ENCODE measurements at regions not wholly inside any gene's neighbourhood (a gene's known extent, or its start where the extent isn't known, plus 50 kb on each side); places are given as distances from the start of the nearest gene placed in this dataset.
A peak's percentile ranks its signal among the peaks of the same experiment; 100 is the strongest.

- no peak overlapping the region for H3K4me2 ChIP-seq (ENCODE audit: low read depth, low read length)
- no peak for TF ChIP-seq EZH2 (optimal IDR thresholded peaks at IDR 0.05; ENCODE audit: low read depth, low read length)
These were observed 414.7 kb upstream of the PCDH15 start for GRCh38 chr10:55215699-55216098.

GRCh38 chr10:55214608-55215007, 413.6 kb upstream of the PCDH15 start:
- H3K9me3 ChIP-seq (replicated peaks; ENCODE audit: insufficient read depth, low read length) = no peaks in the 10 kb centered on the region
- TF ChIP-seq CTCF (IDR thresholded peaks at IDR 0.05; ENCODE audit: low read length) = no peak
- TF ChIP-seq EZH2phosphoT487 (IDR thresholded peaks at IDR 0.05; ENCODE audit: low read length) = no peak
- no peak for TF ChIP-seq EZH2 (optimal IDR thresholded peaks at IDR 0.05; ENCODE audit: low read depth, low read length)
- H3K36me3 ChIP-seq (replicated peaks; ENCODE audit: insufficient read depth, low read length) = no peaks in the 10 kb centered on the region
- no peaks in the 10 kb centered on the region for H3K9me2 ChIP-seq (replicated peaks; ENCODE audit: insufficient read depth, low read length)
- no peaks in the 10 kb centered on the region for H3K27me3 ChIP-seq (replicated peaks; ENCODE audit: insufficient read depth, low read length)
- H4K20me1 ChIP-seq (ENCODE audit: insufficient read depth, low read length) = no peaks in the 10 kb centered on the region
- no peak overlapping the region for H3K9ac ChIP-seq (ENCODE audit: low read length)
- no peak overlapping the region for H2AFZ ChIP-seq (ENCODE audit: low read length)
- H3K27ac ChIP-seq (ENCODE audit: low read length) = no peak overlapping the region
- no peak for DNase-seq
- H3K4me1 ChIP-seq (ENCODE audit: low read length) = no peaks in the 10 kb centered on the region
- no peaks in the 10 kb centered on the region for H3K79me2 ChIP-seq (ENCODE audit: low read length)
- no peak overlapping the region for H3K4me2 ChIP-seq (ENCODE audit: low read depth, low read length)
- no peak overlapping the region for H3K4me3 ChIP-seq (ENCODE audit: low read length)
- no peaks in the 10 kb centered on the region for H3F3A ChIP-seq (ENCODE audit: insufficient read depth, low read length)

More at GRCh38 chr10:55215699-55216098, 414.7 kb upstream of the PCDH15 start:
- H3K79me2 ChIP-seq (ENCODE audit: low read length) = no peaks in the 10 kb centered on the region
- no peaks in the 10 kb centered on the region for H3K27me3 ChIP-seq (replicated peaks; ENCODE audit: insufficient read depth, low read length)
- no peak overlapping the region for H3K9ac ChIP-seq (ENCODE audit: low read length)
- no peaks in the 10 kb centered on the region for H3K4me1 ChIP-seq (ENCODE audit: low read length)
- H4K20me1 ChIP-seq (ENCODE audit: insufficient read depth, low read length) = no peaks in the 10 kb centered on the region
- no peaks in the 10 kb centered on the region for H3K9me2 ChIP-seq (replicated peaks; ENCODE audit: insufficient read depth, low read length)
- no peaks in the 10 kb centered on the region for H3F3A ChIP-seq (ENCODE audit: insufficient read depth, low read length)
- H3K4me3 ChIP-seq (ENCODE audit: low read length) = no peak overlapping the region
- H3K36me3 ChIP-seq (replicated peaks; ENCODE audit: insufficient read depth, low read length) = no peaks in the 10 kb centered on the region
- H3K27ac ChIP-seq (ENCODE audit: low read length) = no peak overlapping the region
- H2AFZ ChIP-seq (ENCODE audit: low read length) = no peak overlapping the region
- no peak for DNase-seq
- no peaks in the 10 kb centered on the region for H3K9me3 ChIP-seq (replicated peaks; ENCODE audit: insufficient read depth, low read length)

GRCh38 chr10:55212051-55212450, 411.0 kb upstream of the PCDH15 start:
- TF ChIP-seq CTCF (IDR thresholded peaks at IDR 0.05; ENCODE audit: low read length) (no peak), EZH2phosphoT487 (IDR thresholded peaks at IDR 0.05; ENCODE audit: low read length) (no peak), EZH2 (optimal IDR thresholded peaks at IDR 0.05; ENCODE audit: low read depth, low read length) (no peak)
- Histone ChIP-seq H3K36me3 (replicated peaks; ENCODE audit: insufficient read depth, low read length) (no peaks in the 10 kb centered on the region), H3K27me3 (replicated peaks; ENCODE audit: insufficient read depth, low read length) (no peaks in the 10 kb centered on the region), H3K9me3 (replicated peaks; ENCODE audit: insufficient read depth, low read length) (no peaks in the 10 kb centered on the region), H4K20me1 (ENCODE audit: insufficient read depth, low read length) (no peaks in the 10 kb centered on the region), H3K4me1 (ENCODE audit: low read length) (no peaks in the 10 kb centered on the region), H3K4me3 (ENCODE audit: low read length) (no peak overlapping the region), H3K27ac (ENCODE audit: low read length) (no peak overlapping the region), H3K79me2 (ENCODE audit: low read length) (no peaks in the 10 kb centered on the region), H3F3A (ENCODE audit: insufficient read depth, low read length) (no peaks in the 10 kb centered on the region), H3K9ac (ENCODE audit: low read length) (no peak overlapping the region), H3K9me2 (replicated peaks; ENCODE audit: insufficient read depth, low read length) (no peaks in the 10 kb centered on the region), H2AFZ (ENCODE audit: low read length) (no peak overlapping the region), H3K4me2 (ENCODE audit: low read depth, low read length) (no peak overlapping the region)
- DNase-seq = no peak

GRCh38 chr10:55203874-55204273, 402.8 kb upstream of the PCDH15 start:
- H3K4me2 ChIP-seq (ENCODE audit: low read depth, low read length) = peak overlapping the region; percentile 12; the same call in 1 of the 2 replicates
- DNase-seq = no peak
- H3K9me3 ChIP-seq (replicated peaks; ENCODE audit: insufficient read depth, low read length) = no peaks in the 10 kb centered on the region
- no peaks in the 10 kb centered on the region for H3K79me2 ChIP-seq (ENCODE audit: low read length)
- H3K9ac ChIP-seq (ENCODE audit: low read length) = no peak overlapping the region
- no peaks in the 10 kb centered on the region for H3K36me3 ChIP-seq (replicated peaks; ENCODE audit: insufficient read depth, low read length)
- H3K9me2 ChIP-seq (replicated peaks; ENCODE audit: insufficient read depth, low read length) = no peaks in the 10 kb centered on the region
- H3K4me3 ChIP-seq (ENCODE audit: low read length) = no peak overlapping the region
- H3K4me1 ChIP-seq (ENCODE audit: low read length) = peaks cover 8% of the 10 kb centered on the region; the same call in 1 of the 2 replicates
- no peaks in the 10 kb centered on the region for H3K27me3 ChIP-seq (replicated peaks; ENCODE audit: insufficient read depth, low read length)
- no peaks in the 10 kb centered on the region for H3F3A ChIP-seq (ENCODE audit: insufficient read depth, low read length)
- H4K20me1 ChIP-seq (ENCODE audit: insufficient read depth, low read length) = no peaks in the 10 kb centered on the region
- 0 out of 2 replicates have a peak overlapping the region, but pooled peaks have one; percentile 7 for H2AFZ ChIP-seq (ENCODE audit: low read length)
- TF ChIP-seq EZH2 (optimal IDR thresholded peaks at IDR 0.05; ENCODE audit: low read depth, low read length) = no peak
- no peak for TF ChIP-seq EZH2phosphoT487 (IDR thresholded peaks at IDR 0.05; ENCODE audit: low read length)
- TF ChIP-seq CTCF (IDR thresholded peaks at IDR 0.05; ENCODE audit: low read length) = no peak
- H3K27ac ChIP-seq (ENCODE audit: low read length) = no peak overlapping the region
